Activated T-helper 1 cell treated with anti-CD3 and anti-CD28 coated beads, Interleukin-12 subunit alpha, Interleukin-12 subunit beta, Interleukin-2, Interleukin-4 antibody, amounts not matched to agents 30 ng/mL and 10 ng/mL and 1 ng/mL, durations not matched to agents 14 hours and 24 hours and 36 hours (primary cell): ENCODE measurements at regions not wholly inside any gene's neighbourhood (a gene's known extent, or its start where the extent isn't known, plus 50 kb on each side); places are given as distances from the start of the nearest gene placed in this dataset.

Source experiments
- DNase-seq: peaks from one replicate; pipeline ENCODE4 v3.0.0; 2021; ENCODE audit warnings: low spot score
- H3K27ac Mint-ChIP-seq: one replicate; pipeline ENCODE4 v1.8.0; 2021; ENCODE audit warnings: mild to moderate bottlenecking, mixed read lengths
- H3K27me3 Mint-ChIP-seq: one replicate; pipeline ENCODE4 v1.8.0; 2022; ENCODE audit warnings: mild to moderate bottlenecking, moderate library complexity, mixed read lengths; ENCODE audit not compliant: insufficient read depth
- H3K36me3 Mint-ChIP-seq: one replicate; pipeline ENCODE4 v1.8.0; 2021; ENCODE audit warnings: low read depth, mixed read lengths
- H3K4me1 Mint-ChIP-seq: one replicate; pipeline ENCODE4 v1.8.0; 2021; ENCODE audit warnings: low read depth, mixed read lengths
- H3K4me3 Mint-ChIP-seq: one replicate; pipeline ENCODE4 v1.8.0; 2021; ENCODE audit warnings: mild to moderate bottlenecking, moderate library complexity, mixed read lengths
- H3K9me3 Mint-ChIP-seq: one replicate; pipeline ENCODE4 v1.8.0; 2021; ENCODE audit warnings: mixed read lengths
- intact Hi-C: fragments of 100-400 bp; cut with micrococcal nuclease; formaldehyde crosslinking; loops from one replicate; pipeline ENCODE4 v1.15.1; 2024

DNA sequence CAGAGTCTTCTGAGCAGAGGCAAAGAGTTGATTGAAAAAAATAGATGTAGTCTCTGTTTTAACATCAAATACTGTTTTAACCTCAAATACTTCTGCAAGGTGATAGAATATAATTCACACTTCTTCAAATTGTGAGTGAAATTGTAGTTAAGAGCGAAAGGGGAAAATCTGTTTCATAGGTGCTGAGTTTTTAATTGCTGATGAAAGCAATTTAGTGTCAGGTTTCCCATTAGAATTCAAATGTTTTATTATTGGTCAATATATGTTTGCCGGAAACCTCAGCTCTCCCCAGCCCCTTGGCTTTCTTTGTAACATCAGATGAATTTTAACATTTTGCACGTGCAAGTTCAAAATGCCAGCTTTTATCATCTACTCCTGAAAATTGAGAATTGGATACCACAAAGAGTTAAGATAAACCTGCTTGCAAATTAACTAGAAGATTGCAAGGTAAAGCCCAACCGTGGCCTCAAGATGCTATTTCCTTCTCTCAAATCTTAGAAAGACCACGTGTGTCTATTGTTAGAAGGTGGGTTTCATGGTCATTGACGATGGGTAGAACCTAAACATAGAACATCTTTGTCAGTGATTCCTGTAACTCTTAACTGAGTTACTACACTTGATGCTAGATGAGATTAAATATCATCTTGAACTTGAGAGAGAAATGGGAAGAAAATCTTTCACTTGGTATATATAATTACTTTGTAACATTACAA is 1824.2 kb upstream of the TENM3 start:
- Mint-ChIP-seq H3K36me3 (no peaks in the 10 kb centered on the region), H3K27ac (no peak overlapping the region), H3K4me3 (no peak overlapping the region), H3K27me3 (no peaks in the 10 kb centered on the region), H3K9me3 (no peaks in the 10 kb centered on the region), H3K4me1 (no peaks in the 10 kb centered on the region)
- DNase-seq = no peak
- intact Hi-C loops = no loop called here

- intact Hi-C loops = no loop called here
- DNase-seq = no peak
- H3K4me1 Mint-ChIP-seq = no peaks in the 10 kb centered on the region
- H3K9me3 Mint-ChIP-seq = no peaks in the 10 kb centered on the region
- no peak overlapping the region for H3K4me3 Mint-ChIP-seq
- no peaks in the 10 kb centered on the region for H3K27me3 Mint-ChIP-seq
- H3K27ac Mint-ChIP-seq = no peak overlapping the region
- H3K36me3 Mint-ChIP-seq = no peaks in the 10 kb centered on the region
Measured at GRCh38 chr4:180422989-180423711, 1820.1 kb upstream of the TENM3 start.

- Mint-ChIP-seq H3K27ac (no peak overlapping the region), H3K4me1 (no peaks in the 10 kb centered on the region), H3K4me3 (no peak overlapping the region), H3K36me3 (no peaks in the 10 kb centered on the region), H3K9me3 (no peaks in the 10 kb centered on the region), H3K27me3 (no peaks in the 10 kb centered on the region)
- intact Hi-C loops = no loop called here
- no peak for DNase-seq
Measured at GRCh38 chr4:180423712-180424057, 1819.5 kb upstream of the TENM3 start.

GRCh38 chr4:180426938-180427337 is 1816.3 kb upstream of the TENM3 start:
- Mint-ChIP-seq H3K36me3 (no peaks in the 10 kb centered on the region), H3K27me3 (no peaks in the 10 kb centered on the region), H3K27ac (no peak overlapping the region), H3K4me1 (no peaks in the 10 kb centered on the region), H3K9me3 (no peaks in the 10 kb centered on the region), H3K4me3 (no peak overlapping the region)
- intact Hi-C loops = no loop called here
- DNase-seq = no peak

DNA sequence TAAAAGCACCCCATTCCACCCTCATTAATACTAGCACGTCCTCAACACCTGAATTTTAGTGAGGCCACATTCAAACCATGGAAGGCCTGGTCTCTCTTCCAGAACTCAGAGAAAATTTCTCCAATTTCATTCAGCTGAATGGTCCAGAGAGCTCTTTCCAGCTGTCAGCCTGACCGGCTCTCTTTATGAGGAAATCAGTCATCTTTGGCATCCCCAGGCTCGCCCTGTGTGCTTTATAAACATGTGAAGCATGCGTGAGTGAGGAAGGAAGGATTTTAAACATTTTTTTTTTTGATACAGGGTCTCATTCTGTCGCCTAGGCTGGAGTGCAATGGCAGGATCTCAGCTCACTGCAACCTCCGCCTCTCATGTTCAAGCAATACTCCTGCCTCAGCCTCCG is 1812.9 kb upstream of the TENM3 start:
- DNase-seq = no peak
- H3K36me3 Mint-ChIP-seq = no peaks in the 10 kb centered on the region
- no peaks in the 10 kb centered on the region for H3K4me1 Mint-ChIP-seq
- H3K27me3 Mint-ChIP-seq = no peaks in the 10 kb centered on the region
- H3K27ac Mint-ChIP-seq = no peak overlapping the region
- H3K4me3 Mint-ChIP-seq = no peak overlapping the region
- H3K9me3 Mint-ChIP-seq = no peaks in the 10 kb centered on the region
- intact Hi-C loops = no loop called here

DNA sequence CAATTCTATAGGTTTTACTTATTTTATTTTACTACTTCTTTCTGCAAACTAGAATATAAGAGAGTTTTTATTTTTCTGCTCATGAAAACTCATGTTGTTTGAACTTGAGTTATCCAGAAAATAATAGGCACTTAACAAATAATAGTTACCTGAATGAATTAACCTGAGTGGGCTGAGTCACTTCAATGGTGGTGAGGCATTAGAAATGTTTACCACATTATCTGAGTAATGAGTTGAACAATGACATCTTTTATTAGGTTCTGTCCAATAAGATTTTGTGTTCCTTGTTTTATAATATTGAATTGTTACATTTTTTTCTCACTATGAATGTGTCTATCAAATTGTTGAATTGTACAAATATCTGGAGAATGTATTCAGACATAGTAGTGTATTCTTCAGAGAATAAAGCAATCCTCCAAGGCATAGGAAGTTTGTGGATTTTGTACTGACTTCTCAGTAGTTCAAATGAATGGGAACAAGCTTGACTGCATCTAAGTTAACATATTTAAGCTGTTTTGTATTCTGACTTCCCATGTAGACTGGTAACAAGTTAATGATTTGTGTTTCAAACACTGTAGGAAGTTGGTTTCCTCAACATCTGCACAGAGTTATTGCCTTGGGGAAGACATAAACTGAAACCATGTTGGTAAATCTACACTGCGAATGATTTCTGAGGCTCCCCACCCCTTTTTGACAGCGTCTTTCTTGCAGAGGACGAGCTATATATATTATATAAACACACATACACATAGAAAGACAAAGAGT is 1808.9 kb upstream of the TENM3 start:
- no peaks in the 10 kb centered on the region for H3K27me3 Mint-ChIP-seq
- no peak for DNase-seq
- intact Hi-C loops = no loop called here
- no peaks in the 10 kb centered on the region for H3K4me1 Mint-ChIP-seq
- no peak overlapping the region for H3K4me3 Mint-ChIP-seq
- H3K27ac Mint-ChIP-seq = no peak overlapping the region
- no peaks in the 10 kb centered on the region for H3K36me3 Mint-ChIP-seq
- H3K9me3 Mint-ChIP-seq = no peaks in the 10 kb centered on the region

GRCh38 chr4:180436361-180436760 is 1806.8 kb upstream of the TENM3 start:
- intact Hi-C loops = no loop called here
- no peaks in the 10 kb centered on the region for H3K4me1 Mint-ChIP-seq
- no peak overlapping the region for H3K27ac Mint-ChIP-seq
- no peaks in the 10 kb centered on the region for H3K36me3 Mint-ChIP-seq
- peaks cover 5% of the 10 kb centered on the region for H3K9me3 Mint-ChIP-seq
- no peaks in the 10 kb centered on the region for H3K27me3 Mint-ChIP-seq
- no peak overlapping the region for H3K4me3 Mint-ChIP-seq
- no peak for DNase-seq

DNA sequence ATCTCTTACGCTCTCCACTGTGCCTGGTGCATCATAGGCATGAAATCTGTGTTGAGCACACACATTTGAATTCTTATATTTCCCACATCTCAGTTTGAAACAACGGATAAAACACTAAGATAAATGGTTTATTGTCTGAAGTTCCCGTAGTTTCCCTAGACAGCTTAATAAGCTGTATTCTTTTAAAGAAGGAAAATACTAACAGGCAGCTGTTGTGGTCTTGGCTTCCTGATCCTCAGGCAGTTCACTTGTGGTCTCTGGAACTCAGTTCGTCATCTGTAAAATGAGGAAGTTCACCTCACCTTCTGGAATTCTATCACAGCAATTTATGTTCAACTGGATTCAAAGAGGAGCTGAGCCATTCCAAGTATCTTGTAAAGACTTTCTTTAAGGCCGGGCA is 1805.6 kb upstream of the TENM3 start:
- Mint-ChIP-seq H3K9me3 (peaks cover 5% of the 10 kb centered on the region), H3K4me3 (no peak overlapping the region), H3K27me3 (no peaks in the 10 kb centered on the region), H3K36me3 (no peaks in the 10 kb centered on the region), H3K27ac (no peak overlapping the region), H3K4me1 (no peaks in the 10 kb centered on the region)
- intact Hi-C loops = no loop called here
- no peak for DNase-seq

DNA sequence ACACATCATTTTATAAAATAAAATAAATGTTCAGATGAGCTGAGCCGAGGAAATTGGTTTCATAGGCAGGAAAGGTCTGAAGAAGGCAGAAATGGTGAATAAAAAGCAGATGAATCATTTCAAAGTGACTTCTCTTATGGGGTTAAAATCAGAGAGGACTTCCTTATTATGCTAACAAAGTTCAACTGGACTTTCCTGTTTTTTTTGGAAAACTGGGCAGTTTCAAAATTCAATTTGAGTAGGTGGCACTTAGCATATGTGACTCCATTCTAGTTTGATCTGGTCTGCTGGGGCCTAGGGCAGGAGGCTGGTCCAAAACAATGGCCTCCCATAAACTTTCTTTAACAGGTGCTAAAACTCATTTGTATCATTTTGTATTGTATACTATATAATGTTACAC is 1794.9 kb upstream of the TENM3 start:
- intact Hi-C loops = no loop called here
- Mint-ChIP-seq H3K9me3 (no peaks in the 10 kb centered on the region), H3K4me3 (no peak overlapping the region), H3K27me3 (no peaks in the 10 kb centered on the region), H3K27ac (no peak overlapping the region), H3K36me3 (no peaks in the 10 kb centered on the region), H3K4me1 (no peaks in the 10 kb centered on the region)
- no peak for DNase-seq

GRCh38 chr4:180449395-180449956 is 1793.7 kb upstream of the TENM3 start:
- Mint-ChIP-seq H3K36me3 (no peaks in the 10 kb centered on the region), H3K4me3 (no peak overlapping the region), H3K27me3 (no peaks in the 10 kb centered on the region), H3K9me3 (no peaks in the 10 kb centered on the region), H3K27ac (no peak overlapping the region), H3K4me1 (no peaks in the 10 kb centered on the region)
- no peak for DNase-seq
- intact Hi-C loops = no loop called here

GRCh38 chr4:180455226-180455625 is 1788.0 kb upstream of the TENM3 start:
- no peaks in the 10 kb centered on the region for H3K9me3 Mint-ChIP-seq
- intact Hi-C loops = no loop called here

GRCh38 chr4:180456928-180457327 is 1786.3 kb upstream of the TENM3 start:
- Mint-ChIP-seq H3K9me3 (no peaks in the 10 kb centered on the region), H3K27me3 (no peaks in the 10 kb centered on the region), H3K27ac (no peak overlapping the region), H3K4me1 (no peaks in the 10 kb centered on the region), H3K36me3 (no peaks in the 10 kb centered on the region), H3K4me3 (no peak overlapping the region)
- no peak for DNase-seq
- intact Hi-C loops = no loop called here

More at GRCh38 chr4:180455226-180455625, 1788.0 kb upstream of the TENM3 start:
- no peak for DNase-seq
- Mint-ChIP-seq H3K4me3 (no peak overlapping the region), H3K27me3 (no peaks in the 10 kb centered on the region), H3K27ac (no peak overlapping the region), H3K36me3 (no peaks in the 10 kb centered on the region), H3K4me1 (no peaks in the 10 kb centered on the region)

- H3K4me3 Mint-ChIP-seq = no peak overlapping the region
- intact Hi-C loops = no loop called here
Measured at GRCh38 chr4:180462116-180462515, 1781.1 kb upstream of the TENM3 start.

More at GRCh38 chr4:180462116-180462515, 1781.1 kb upstream of the TENM3 start:
- Mint-ChIP-seq H3K4me1 (no peaks in the 10 kb centered on the region), H3K27ac (no peak overlapping the region), H3K9me3 (no peaks in the 10 kb centered on the region), H3K36me3 (no peaks in the 10 kb centered on the region), H3K27me3 (no peaks in the 10 kb centered on the region)
- no peak for DNase-seq
